T-helper 1 cell treated with Interleukin-12 subunit alpha and Interleukin-12 subunit beta and Interleukin-4 antibody, amounts not matched to agents 30 μg/mL and 1 μg/mL, for 36 hours (primary cell): ENCODE measurements at regions not wholly inside any gene's neighbourhood (a gene's known extent, or its start where the extent isn't known, plus 50 kb on each side); places are given as distances from the start of the nearest gene placed in this dataset.

Experiments used
- H3K27ac Mint-ChIP-seq: one replicate; pipeline ENCODE4 v1.8.0; 2021; ENCODE audit warnings: mild to moderate bottlenecking, mixed read lengths
- H3K27me3 Mint-ChIP-seq: one replicate; pipeline ENCODE4 v1.8.0; 2021; ENCODE audit warnings: low read depth, mixed read lengths
- H3K36me3 Mint-ChIP-seq: one replicate; pipeline ENCODE4 v1.8.0; 2021; ENCODE audit warnings: low read depth, mixed read lengths
- H3K4me1 Mint-ChIP-seq: one replicate; pipeline ENCODE4 v1.8.0; 2021; ENCODE audit warnings: low read depth, mixed read lengths
- H3K4me3 Mint-ChIP-seq: one replicate; pipeline ENCODE4 v1.8.0; 2021; ENCODE audit warnings: mild to moderate bottlenecking, moderate library complexity, mixed read lengths
- H3K9me3 Mint-ChIP-seq: one replicate; pipeline ENCODE4 v1.8.0; 2021; ENCODE audit warnings: mixed read lengths

GRCh38 chr3:118347396-118348168 is 687.1 kb downstream of the IGSF11 start:
- Mint-ChIP-seq H3K27me3 (no peaks in the 10 kb centered on the region), H3K27ac (no peak overlapping the region), H3K4me1 (no peaks in the 10 kb centered on the region), H3K9me3 (peaks cover 10% of the 10 kb centered on the region), H3K4me3 (no peak overlapping the region), H3K36me3 (no peaks in the 10 kb centered on the region)

- H3K27ac Mint-ChIP-seq: no peak overlapping the region
- no peaks in the 10 kb centered on the region for H3K4me1 Mint-ChIP-seq
- no peaks in the 10 kb centered on the region for H3K27me3 Mint-ChIP-seq
- no peaks in the 10 kb centered on the region for H3K36me3 Mint-ChIP-seq
- no peak overlapping the region for H3K4me3 Mint-ChIP-seq
- peaks cover 14% of the 10 kb centered on the region for H3K9me3 Mint-ChIP-seq
Measured at GRCh38 chr3:118348169-118348557, 686.5 kb downstream of the IGSF11 start.

- Mint-ChIP-seq H3K27me3 (no peaks in the 10 kb centered on the region), H3K4me3 (no peak overlapping the region), H3K36me3 (no peaks in the 10 kb centered on the region), H3K27ac (no peak overlapping the region), H3K4me1 (no peaks in the 10 kb centered on the region), H3K9me3 (peaks cover 51% of the 10 kb centered on the region)
Measured at GRCh38 chr3:118354556-118354955, 680.1 kb downstream of the IGSF11 start.

GRCh38 chr3:118369892-118370491 is 664.7 kb downstream of the IGSF11 start:
- Mint-ChIP-seq H3K36me3 (no peaks in the 10 kb centered on the region), H3K4me1 (no peaks in the 10 kb centered on the region), H3K27ac (no peak overlapping the region), H3K9me3 (peaks cover 20% of the 10 kb centered on the region), H3K27me3 (no peaks in the 10 kb centered on the region), H3K4me3 (no peak overlapping the region)

- H3K27me3 Mint-ChIP-seq: no peaks in the 10 kb centered on the region
- no peak overlapping the region for H3K4me3 Mint-ChIP-seq
- no peak overlapping the region for H3K27ac Mint-ChIP-seq
- no peaks in the 10 kb centered on the region for H3K4me1 Mint-ChIP-seq
- no peaks in the 10 kb centered on the region for H3K36me3 Mint-ChIP-seq
- H3K9me3 Mint-ChIP-seq: no peaks in the 10 kb centered on the region
Measured at GRCh38 chr3:118380576-118380975, 654.1 kb downstream of the IGSF11 start.

GRCh38 chr3:118396491-118396890 is 638.2 kb downstream of the IGSF11 start:
- no peak overlapping the region for H3K4me3 Mint-ChIP-seq
- no peaks in the 10 kb centered on the region for H3K36me3 Mint-ChIP-seq
- H3K9me3 Mint-ChIP-seq: no peaks in the 10 kb centered on the region

GRCh38 chr3:118400086-118400485 is 634.6 kb downstream of the IGSF11 start:
- Mint-ChIP-seq H3K27me3 (no peaks in the 10 kb centered on the region), H3K36me3 (no peaks in the 10 kb centered on the region), H3K9me3 (no peaks in the 10 kb centered on the region), H3K27ac (no peak overlapping the region), H3K4me3 (no peak overlapping the region), H3K4me1 (no peaks in the 10 kb centered on the region)

More at GRCh38 chr3:118396491-118396890, 638.2 kb downstream of the IGSF11 start:
- Mint-ChIP-seq H3K27ac (no peak overlapping the region), H3K4me1 (no peaks in the 10 kb centered on the region), H3K27me3 (no peaks in the 10 kb centered on the region)

GRCh38 chr3:118400886-118401285 is 633.8 kb downstream of the IGSF11 start:
- Mint-ChIP-seq H3K4me1 (no peaks in the 10 kb centered on the region), H3K4me3 (no peak overlapping the region), H3K9me3 (no peaks in the 10 kb centered on the region), H3K27me3 (no peaks in the 10 kb centered on the region), H3K36me3 (no peaks in the 10 kb centered on the region), H3K27ac (no peak overlapping the region)

- Mint-ChIP-seq H3K4me1 (no peaks in the 10 kb centered on the region), H3K27me3 (no peaks in the 10 kb centered on the region), H3K27ac (no peak overlapping the region), H3K9me3 (peaks cover 7% of the 10 kb centered on the region), H3K36me3 (no peaks in the 10 kb centered on the region), H3K4me3 (no peak overlapping the region)
Measured at GRCh38 chr3:118401887-118402286, 632.8 kb downstream of the IGSF11 start.

GRCh38 chr3:118402971-118403370 is 631.7 kb downstream of the IGSF11 start:
- H3K27ac Mint-ChIP-seq: no peak overlapping the region

GRCh38 chr3:118406562-118406961 is 628.1 kb downstream of the IGSF11 start:
- no peak overlapping the region for H3K27ac Mint-ChIP-seq
- peaks cover 7% of the 10 kb centered on the region for H3K9me3 Mint-ChIP-seq
- H3K27me3 Mint-ChIP-seq: no peaks in the 10 kb centered on the region
- no peak overlapping the region for H3K4me3 Mint-ChIP-seq
- no peaks in the 10 kb centered on the region for H3K36me3 Mint-ChIP-seq
- H3K4me1 Mint-ChIP-seq: no peaks in the 10 kb centered on the region

More at GRCh38 chr3:118402971-118403370, 631.7 kb downstream of the IGSF11 start:
- Mint-ChIP-seq H3K27me3 (no peaks in the 10 kb centered on the region), H3K4me1 (no peaks in the 10 kb centered on the region), H3K9me3 (peaks cover 7% of the 10 kb centered on the region), H3K36me3 (no peaks in the 10 kb centered on the region), H3K4me3 (no peak overlapping the region)

GRCh38 chr3:118408431-118408830 is 626.2 kb downstream of the IGSF11 start:
- no peaks in the 10 kb centered on the region for H3K27me3 Mint-ChIP-seq
- no peaks in the 10 kb centered on the region for H3K4me1 Mint-ChIP-seq
- H3K27ac Mint-ChIP-seq: no peak overlapping the region
- H3K4me3 Mint-ChIP-seq: no peak overlapping the region
- H3K9me3 Mint-ChIP-seq: peaks cover 7% of the 10 kb centered on the region
- H3K36me3 Mint-ChIP-seq: no peaks in the 10 kb centered on the region

GRCh38 chr3:118412503-118412902 is 622.1 kb downstream of the IGSF11 start:
- no peaks in the 10 kb centered on the region for H3K36me3 Mint-ChIP-seq
- H3K4me3 Mint-ChIP-seq: no peak overlapping the region
- H3K27ac Mint-ChIP-seq: no peak overlapping the region
- peaks cover 7% of the 10 kb centered on the region for H3K9me3 Mint-ChIP-seq
- no peaks in the 10 kb centered on the region for H3K27me3 Mint-ChIP-seq
- H3K4me1 Mint-ChIP-seq: no peaks in the 10 kb centered on the region

GRCh38 chr3:118425272-118425837 is 609.3 kb downstream of the IGSF11 start:
- Mint-ChIP-seq H3K9me3 (peaks cover 9% of the 10 kb centered on the region), H3K36me3 (no peaks in the 10 kb centered on the region), H3K27me3 (no peaks in the 10 kb centered on the region), H3K4me3 (no peak overlapping the region), H3K4me1 (no peaks in the 10 kb centered on the region), H3K27ac (no peak overlapping the region)

GRCh38 chr3:118433825-118434224 is 600.8 kb downstream of the IGSF11 start:
- no peaks in the 10 kb centered on the region for H3K27me3 Mint-ChIP-seq
- no peaks in the 10 kb centered on the region for H3K36me3 Mint-ChIP-seq

More at GRCh38 chr3:118433825-118434224, 600.8 kb downstream of the IGSF11 start:
- Mint-ChIP-seq H3K27ac (no peak overlapping the region), H3K4me3 (no peak overlapping the region), H3K4me1 (no peaks in the 10 kb centered on the region), H3K9me3 (no peaks in the 10 kb centered on the region)
